HG03108 (cell line): ENCODE measurements at regions not wholly inside any gene's neighbourhood (a gene's known extent, or its start where the extent isn't known, plus 50 kb on each side); places are given as distances from the start of the nearest gene placed in this dataset.

Source experiments
- ATAC-seq: cut with Tn5 transposase; IDR thresholded peaks from one replicate; pipeline ENCODE4 v1.9.1; 2021; ENCODE audit warnings: moderate library complexity; ENCODE audit not compliant: unreplicated experiment

DNA sequence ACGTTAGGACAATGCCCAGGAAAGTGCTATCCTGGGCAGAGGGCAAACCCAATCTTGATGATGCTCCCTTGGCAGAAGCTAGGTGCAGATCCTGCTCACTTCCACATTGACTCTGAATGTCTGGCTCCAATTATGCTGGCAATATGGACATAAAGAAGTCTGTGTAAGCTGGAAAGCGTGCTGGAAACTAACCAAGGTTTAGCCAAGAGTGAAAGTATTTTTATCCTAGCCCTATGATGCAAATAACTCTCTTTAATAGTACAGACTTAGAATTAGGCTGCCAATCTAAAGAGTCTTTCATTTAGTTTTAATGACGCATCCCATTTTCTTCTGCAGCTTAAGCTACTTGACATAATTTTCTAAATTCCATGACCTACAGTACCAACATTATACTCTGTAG, 571.8 kb downstream of the TUSC7 start:
- no peak for ATAC-seq

DNA sequence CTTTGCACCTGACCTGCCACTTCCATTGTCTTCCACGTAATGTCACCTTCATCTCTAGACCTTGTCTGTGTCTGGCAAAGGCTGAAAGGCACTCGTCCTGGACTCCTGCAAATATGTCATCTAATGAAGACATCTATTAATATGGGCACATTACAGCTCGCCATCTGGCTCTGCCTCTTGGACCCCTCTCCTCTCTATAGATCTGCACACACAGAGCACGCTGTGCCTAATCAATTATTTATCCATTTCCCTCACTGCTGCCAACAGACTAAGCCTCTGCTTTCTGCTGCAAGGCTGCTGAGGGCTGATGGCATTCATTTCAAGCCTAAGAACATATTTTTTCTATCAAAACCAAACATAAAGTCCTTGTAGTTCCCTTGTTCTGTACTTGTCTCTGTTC, 573.0 kb downstream of the TUSC7 start:
- ATAC-seq: no peak

DNA sequence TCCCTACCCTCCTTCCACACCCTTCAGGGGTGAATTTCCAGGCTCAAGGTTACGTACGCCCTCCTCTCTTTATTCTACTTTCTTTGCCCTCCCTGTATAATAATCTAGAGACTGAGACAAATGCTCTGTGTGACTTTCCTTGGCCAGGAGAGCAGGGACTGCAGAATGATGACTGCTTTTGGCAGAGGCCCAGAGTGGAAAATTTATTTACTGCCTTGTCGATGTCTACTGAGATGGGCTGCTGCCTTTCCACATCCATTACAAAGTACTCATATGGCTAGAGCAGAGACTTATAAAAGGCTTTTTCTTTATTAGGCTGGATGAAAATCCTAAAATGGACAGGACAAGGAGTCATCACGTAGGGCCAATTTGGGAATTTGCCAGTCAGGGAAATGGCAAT, 576.2 kb downstream of the TUSC7 start:
- ATAC-seq: no peak

DNA sequence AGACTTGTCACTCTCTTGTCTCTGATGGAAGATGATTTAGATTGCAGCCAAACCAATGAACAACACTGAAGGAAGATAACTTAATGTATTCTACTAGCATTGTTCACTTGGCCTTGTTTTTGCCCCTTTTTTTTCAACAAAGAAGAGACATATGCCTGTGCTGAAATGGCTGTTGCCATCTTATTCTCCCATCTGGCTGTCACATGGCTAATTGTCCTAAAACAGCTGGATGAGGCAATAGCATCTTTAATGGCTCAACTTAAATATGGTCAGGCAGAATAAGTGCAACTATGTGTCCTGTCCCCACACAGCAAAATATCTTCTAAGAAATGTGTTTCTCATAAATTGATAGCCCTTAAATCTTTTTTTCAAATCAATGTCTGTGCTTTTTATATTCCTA, 576.9 kb downstream of the TUSC7 start:
- no peak for ATAC-seq

DNA sequence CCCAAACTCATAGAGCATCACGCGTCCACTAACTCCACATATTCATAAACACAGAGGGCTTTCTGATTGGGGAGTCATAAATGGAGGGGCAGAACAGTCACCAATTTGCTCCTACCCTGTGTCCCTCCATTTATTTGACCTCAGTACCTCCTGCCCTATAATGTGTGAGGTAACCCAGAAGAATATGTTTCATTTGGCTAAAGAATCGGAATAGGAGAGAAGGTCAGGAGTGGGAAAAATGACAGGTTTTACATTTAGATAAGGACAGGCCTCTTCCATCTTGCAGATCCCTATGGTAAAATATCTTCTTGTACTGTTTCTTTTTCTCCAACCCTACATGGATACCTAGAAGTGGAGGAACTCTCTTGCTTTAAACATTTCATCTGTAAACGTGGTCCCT, 578.0 kb downstream of the TUSC7 start:
- ATAC-seq: no peak

DNA sequence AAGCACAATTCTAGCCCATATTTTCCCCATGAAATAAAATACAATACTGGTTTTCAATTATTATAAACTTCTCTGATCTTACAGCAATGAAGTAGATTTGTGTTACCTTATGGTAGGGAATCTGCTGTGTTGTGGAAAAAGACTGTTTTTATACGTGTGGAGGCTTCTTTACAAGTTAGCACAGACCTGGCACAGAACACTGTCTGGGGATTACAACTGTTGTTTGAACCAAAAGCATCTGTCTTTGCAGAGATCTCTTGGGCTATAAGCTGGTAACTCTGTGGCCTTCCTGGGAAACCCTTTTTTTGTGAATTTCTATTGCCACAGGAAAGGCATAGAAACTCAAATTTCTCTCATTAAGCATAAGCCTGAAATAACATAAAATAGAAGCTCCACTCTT, 581.9 kb downstream of the TUSC7 start:
- no peak for ATAC-seq

DNA sequence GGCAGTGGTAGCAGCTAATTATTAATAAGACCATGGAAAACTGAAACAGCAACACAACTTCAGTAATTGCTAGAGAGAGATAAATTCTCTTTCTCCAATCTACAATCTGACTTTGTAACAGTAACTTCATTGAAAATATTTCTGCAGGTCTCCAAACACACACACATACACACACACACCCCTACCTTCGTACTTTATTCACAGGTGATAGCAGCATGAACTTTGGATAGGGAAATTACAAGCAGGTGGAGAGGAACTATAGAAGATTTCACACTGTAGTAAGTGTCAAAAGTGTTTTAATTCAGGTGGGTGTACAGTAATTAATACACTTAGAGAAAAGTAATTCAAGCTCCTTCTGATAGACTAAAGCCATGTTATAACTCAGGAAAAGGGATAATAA, 587.5 kb downstream of the TUSC7 start:
- ATAC-seq: no peak

DNA sequence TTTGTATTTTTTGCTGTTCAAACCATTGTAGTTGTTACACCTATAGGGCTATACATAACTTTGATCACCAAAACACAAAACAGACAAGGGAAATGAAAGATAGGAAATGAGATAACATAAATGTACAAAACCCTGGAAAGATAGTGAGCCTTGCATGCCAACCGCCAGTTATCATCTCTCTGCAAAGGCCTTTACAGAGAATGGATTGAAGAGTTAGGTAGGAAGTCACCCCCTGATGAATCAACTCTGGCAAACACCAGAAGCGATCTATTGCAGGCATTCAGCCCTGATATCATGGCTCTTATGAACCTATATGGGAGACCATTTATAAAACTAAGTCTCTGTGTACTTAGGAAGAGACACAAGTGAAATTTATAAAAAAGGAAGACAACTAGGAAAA, 588.0 kb downstream of the TUSC7 start:
- no peak for ATAC-seq

DNA sequence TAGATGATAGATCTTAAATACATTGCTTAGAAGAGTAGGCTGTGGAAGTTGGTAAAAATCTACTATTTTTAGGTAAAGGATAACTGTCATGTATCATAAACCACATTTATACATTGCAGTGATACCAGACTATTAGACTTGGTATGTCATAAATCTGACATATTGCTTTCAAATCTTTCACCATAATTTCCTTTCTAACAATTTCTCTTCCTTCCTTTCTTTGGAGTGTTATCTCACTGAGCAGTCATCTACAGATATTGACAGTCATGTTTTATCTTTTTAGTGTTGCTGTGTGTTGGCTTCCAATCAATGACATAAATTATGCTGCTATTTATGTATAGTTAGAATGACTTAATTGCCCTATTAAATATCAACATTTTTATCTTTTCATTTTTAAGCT, 588.7 kb downstream of the TUSC7 start:
- no peak for ATAC-seq

DNA sequence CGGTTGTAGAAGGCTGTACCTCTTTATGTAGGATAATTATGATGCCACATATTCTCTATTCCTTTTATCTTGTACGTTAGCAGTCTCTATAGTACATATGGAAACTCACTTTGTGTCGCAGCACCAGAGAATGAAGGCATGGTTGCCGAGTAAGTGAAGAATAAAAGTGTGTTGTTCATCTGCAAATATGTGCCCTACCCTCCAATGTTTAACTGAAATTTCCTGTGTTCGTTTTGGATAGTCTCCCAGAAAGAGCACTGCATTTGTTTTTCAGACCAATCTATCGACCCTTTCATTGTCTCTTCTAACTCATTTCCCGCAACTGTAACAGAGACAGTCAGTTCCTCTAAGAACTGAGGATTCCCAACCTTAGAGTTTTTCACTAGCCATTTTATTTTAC, 592.8 kb downstream of the TUSC7 start:
- ATAC-seq: no peak

DNA sequence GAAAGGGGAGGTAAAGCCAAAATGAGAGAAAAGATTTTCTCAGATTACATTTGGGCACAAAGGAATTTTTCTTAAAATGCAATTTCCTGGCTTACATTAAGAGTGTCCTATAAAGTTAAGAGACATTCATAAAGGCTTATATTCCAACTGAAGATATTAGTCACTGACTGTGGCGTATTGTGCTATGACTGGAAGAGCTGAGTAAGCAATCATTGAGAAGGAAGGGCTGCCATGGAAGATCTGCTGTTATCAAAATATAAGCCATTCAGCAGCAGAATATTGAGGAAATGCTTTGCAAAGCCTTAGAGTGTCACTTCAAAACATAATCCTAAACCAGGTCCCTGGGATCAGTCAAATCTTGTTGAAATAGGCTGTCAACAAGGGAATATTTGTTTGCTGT, 593.9 kb downstream of the TUSC7 start:
- no peak for ATAC-seq

DNA sequence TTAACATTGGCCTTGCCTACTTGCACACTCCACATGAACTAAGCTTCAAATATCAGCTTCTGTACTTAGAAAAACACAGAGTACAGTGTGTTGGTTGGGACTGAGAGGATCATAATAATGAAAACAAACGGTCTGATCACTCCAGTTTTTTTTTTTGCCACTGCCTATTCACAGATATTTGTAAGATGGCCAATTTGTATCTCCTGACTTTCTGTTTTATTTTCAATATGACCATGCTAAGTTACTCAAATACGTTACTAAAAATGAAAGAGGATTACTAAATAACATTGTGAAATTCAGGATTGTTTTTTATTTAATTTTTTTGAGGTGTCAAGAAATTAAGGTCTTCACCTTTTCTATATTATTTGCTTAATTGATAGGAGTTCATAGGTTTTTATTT, 595.1 kb downstream of the TUSC7 start:
- no peak for ATAC-seq

DNA sequence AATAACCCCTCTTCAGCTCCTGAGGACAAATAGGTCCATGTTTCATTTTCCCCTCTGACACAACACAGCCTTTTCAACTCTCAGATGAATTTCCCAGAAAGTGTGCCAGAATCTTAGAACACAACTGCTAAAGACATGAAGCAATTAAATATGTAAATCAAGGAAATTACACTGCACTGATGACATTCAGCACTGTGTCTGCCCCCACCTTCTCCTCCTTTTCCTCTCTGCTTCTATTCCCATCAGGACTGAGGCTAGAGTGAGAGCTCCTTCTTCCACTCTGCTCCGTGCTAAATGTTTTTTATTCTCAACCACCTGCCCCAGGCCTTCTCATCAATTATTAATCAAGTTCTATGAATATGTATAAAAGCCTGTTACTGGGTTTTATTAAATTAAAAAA, 596.1 kb downstream of the TUSC7 start:
- ATAC-seq: no peak

DNA sequence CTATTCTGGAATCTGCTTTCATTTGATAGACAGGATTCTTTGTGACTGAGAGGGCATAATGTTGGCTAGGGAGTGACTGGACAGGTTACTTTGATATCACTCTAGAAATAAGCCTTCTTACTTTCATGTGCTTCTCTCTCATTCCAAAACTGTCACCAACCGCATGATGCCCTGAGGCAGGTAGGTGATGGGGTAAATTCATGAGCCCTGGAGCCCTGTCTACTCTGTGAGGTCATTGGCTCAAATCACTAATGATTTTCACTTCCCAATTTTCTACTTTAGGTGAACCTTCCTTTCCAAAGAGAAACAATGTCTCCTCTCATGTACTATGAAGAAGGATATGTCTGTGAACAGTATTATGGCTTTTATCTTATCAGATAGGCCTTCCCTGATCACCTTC, 596.7 kb downstream of the TUSC7 start:
- no peak for ATAC-seq

DNA sequence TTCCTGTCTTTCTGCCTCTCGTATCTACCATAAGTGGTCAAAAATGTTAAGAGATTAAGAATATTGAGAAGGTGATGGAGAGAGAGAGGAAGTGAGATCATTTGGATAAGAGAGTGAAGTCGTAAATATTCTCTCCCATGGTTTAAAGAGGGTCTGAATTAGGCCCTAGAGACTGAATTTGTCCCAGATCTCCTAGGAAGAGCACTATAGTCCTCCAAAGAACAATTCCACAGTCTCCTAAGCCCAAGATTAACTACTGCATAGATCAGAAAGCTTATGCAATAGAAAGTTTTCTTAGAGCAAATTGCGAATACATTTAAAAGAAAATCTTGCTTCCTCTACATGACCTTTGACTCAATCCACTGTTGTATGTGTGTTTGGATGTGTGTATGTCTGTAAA, 598.8 kb downstream of the TUSC7 start:
- ATAC-seq: no peak

DNA sequence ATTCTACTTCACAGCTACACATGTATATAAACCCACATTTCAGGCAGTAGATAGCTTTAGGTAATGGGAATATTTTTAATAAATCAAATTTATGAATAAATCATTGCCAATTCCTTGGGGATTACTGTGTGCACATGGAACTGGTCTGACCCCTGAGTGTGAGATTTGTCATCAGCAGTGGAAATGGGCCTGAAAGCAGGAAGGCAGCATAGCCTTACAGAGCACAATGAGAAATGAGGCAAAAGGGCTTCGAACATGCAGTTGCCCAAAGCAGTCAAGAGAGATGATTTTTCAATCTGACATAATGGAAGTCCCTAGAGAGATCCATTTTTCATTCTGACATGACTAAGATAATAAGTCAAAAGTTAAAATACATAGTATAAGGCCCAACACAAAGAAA, 599.2 kb downstream of the TUSC7 start:
- ATAC-seq: no peak

DNA sequence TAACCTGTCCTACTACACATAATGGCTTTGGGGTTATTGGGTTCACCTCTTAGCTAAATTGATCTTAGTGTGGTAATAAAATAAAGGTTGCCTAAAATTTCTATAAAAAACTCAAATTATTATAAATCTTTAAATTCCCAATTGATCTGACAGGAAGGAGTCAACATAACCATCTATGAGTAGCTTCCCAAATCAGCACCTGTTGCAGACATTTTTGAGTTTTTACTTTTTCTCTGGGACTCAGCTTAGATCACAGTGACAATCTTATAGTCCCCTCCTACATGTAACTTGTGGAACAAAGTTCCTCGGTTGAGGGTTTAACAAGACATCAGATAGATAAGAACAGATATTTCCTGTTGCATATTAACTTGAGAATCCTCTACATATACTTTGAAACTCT, 601.0 kb downstream of the TUSC7 start:
- ATAC-seq: no peak

DNA sequence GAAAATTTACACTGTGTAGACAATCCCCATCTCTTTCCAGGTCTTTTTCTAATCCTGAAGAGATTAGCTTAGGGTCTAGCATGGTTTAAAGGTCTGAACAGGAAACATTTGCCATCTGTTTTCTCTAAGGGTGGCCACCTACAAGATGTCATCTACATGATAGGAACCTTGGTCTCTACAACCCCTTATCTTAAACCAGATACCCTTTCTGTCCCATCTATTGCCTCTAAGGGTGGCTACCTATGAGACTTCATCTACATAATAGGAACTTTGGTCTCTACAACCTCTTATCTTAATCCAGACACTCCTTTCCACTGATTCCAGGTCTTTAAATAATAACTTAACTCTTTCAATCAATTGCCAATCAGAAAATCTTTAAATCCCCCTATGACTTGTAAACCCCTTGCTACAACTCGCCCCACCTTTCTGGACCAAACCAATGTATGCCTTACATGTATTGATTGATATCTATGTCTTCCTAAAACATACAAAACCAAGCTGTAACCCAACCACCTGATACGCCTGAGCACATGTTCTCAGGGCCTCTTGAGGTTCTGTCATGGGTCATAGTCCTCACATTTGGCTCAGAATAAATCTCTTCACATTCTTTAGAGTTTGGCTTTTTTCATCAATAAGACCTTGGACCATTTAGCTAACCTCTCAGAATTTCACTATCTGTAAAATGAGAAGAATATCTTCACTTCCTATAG, 605.0 kb downstream of the TUSC7 start:
- ATAC-seq: no peak

DNA sequence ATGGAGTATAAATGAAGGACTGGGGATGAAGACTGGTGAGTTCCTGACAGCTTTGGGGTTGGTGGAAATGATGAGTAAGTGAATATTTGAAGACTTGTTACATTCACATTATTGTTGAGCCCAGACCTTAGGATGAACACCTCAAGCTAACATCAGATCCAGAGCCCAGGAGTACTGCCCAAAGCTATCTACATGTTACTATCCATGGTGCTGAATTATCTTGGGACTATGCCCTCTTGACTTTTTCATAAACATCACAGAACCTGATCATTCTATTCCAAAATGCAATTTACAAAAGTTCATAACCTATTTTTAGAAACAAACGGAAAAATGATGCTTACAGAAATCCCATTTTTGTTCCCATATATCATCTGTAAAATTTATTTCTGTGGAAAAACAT, 613.3 kb downstream of the TUSC7 start:
- ATAC-seq: no peak

DNA sequence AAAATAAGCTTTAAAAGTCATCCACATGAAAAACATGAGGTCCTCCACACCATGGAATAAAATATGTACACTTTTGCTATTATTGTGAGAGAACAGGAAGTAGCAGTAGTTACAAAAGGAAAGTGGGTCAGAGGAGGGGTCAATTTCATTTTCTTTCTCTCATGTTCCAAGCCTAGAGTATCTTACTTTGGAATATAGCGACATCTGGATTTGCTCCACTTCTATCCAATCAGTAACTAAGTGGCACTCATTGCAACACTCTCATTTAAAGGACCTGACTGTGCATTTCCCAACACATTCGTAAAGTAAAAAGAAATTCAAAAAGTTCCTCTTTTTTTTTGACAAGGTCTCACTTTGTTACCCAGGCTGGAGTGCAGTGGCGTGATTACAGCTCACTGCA, 637.3 kb downstream of the TUSC7 start:
- no peak for ATAC-seq

DNA sequence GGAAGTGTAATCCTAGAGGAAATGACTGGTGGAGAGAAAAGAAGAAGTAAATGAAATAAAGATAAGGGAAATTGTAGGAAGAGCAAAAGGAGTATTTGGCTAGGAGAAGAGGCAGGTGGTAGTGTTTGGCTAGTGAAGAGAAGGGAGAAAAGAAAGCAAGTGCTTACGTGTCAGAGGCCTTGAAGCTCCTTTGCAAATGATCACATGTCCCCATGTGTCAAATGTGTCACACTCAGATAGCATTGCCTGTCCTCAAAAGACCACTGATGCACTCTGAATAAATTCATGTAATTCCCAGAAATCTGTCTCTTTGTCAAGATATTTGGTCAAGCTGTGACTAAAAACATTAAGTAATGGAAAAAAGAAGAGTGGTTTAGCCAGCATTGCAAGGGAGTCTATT, 639.3 kb downstream of the TUSC7 start:
- no peak for ATAC-seq

DNA sequence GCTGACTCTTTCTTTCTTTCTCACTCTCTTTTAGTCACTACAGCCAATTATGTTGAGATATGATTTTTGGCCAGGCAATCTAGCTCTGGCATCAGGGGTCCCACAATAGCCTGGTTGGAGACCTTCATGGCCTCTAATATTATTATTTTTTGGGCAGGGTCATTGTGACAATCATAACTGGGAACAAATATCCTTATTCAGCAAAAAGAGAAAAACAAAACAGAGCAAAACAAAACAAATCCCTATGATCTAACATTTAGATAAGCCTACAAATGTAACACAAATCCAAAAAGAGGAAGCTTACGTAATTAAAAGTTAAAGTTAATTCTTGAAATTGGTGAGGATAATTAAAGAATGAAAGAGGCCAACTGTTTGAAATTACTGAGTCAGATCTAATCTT, 640.0 kb downstream of the TUSC7 start:
- no peak for ATAC-seq

DNA sequence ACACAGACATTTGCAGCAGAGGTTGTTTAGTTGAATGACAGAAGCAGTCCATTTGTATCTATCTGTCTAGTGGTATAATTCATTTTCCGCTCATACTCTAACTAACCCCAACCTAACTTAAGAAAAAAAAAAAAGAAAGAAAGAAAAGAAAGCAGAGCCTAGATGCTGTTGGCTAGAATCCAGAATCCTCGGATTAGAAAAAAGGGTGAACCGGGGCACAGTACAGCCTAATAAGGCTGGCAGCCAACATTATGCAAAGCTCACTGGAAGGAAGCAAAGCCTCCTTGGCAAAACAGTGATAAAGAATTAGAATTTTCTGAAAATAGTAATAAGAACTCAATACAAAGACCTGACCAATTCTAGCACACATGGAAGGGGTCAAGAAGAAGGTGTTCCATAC, 640.8 kb downstream of the TUSC7 start:
- no peak for ATAC-seq

DNA sequence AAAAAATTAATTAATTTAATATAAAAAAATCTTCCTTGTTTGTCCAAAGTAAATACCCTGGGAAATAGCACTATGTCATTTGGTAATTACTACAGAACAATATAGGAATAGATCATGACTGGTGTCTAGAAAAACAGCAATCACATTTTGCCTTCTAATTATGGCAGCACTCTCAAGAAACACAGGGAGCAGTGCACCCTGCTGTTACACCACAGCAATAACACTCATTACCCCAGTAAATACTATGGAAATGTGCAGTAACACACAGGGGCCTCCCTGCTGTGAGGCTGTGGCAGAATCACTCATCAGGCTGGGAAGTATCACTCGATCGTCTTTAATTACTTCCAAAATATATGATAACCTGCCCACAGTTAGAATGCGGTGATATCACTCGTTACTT, 646.0 kb downstream of the TUSC7 start:
- no peak for ATAC-seq
